GM12891 (cell line): ENCODE measurements at regions not wholly inside any gene's neighbourhood (a gene's known extent, or its start where the extent isn't known, plus 50 kb on each side); places are given as distances from the start of the nearest gene placed in this dataset.

Source experiments
- POLR2A ChIP-seq: IDR thresholded peaks from 2 replicates; pipeline ENCODE4 v1.6.1; 2011; ENCODE audit warnings: low read depth, low read length, control low read depth
- POLR2AphosphoS5 ChIP-seq: IDR thresholded peaks from 2 replicates; pipeline ENCODE4 v1.6.1; 2011; ENCODE audit warnings: low read depth, low read length, control low read depth
- TAF1 ChIP-seq: IDR thresholded peaks from 2 replicates; pipeline ENCODE4 v1.6.1; 2011; ENCODE audit warnings: low read depth, low read length, control low read depth

GRCh38 chr2:188227713-188228112 is 64.0 kb upstream of the GULP1 start:
- no peak for TF ChIP-seq POLR2A
- no peak for TF ChIP-seq POLR2AphosphoS5
- no peak for TF ChIP-seq TAF1
